MV-4-11 (cell line): ENCODE measurements at regions not wholly inside any gene's neighbourhood (a gene's known extent, or its start where the extent isn't known, plus 50 kb on each side); places are given as distances from the start of the nearest gene placed in this dataset.
A peak's percentile ranks its signal among the peaks of the same experiment; 100 is the strongest.

Experiments
- DNase-seq: peaks from one replicate; lab custom pipeline; 2025; lab: John Stamatoyannopoulos, UW

- no peak for DNase-seq
Observed at GRCh38 chr12:89992668-89993451, 284.2 kb upstream of the ATP2B1 start.

GRCh38 chr12:89991807-89992590 lies 283.4 kb upstream of the ATP2B1 start:
- peak; percentile 29 for DNase-seq

- DNase-seq: no peak
Observed at GRCh38 chr12:89988188-89988915, 279.7 kb upstream of the ATP2B1 start.

GRCh38 chr12:89985935-89986334 lies 277.3 kb upstream of the ATP2B1 start:
- no peak for DNase-seq

- no peak for DNase-seq
Observed at GRCh38 chr12:89984846-89985245, 276.2 kb upstream of the ATP2B1 start.

- DNase-seq: peak; percentile 13
Observed at GRCh38 chr12:89983622-89984021, 275.0 kb upstream of the ATP2B1 start.

GRCh38 chr12:89980236-89980635 lies 271.6 kb upstream of the ATP2B1 start:
- DNase-seq: peak; percentile 71

GRCh38 chr12:89977405-89978085 lies 268.9 kb upstream of the ATP2B1 start:
- no peak for DNase-seq

GRCh38 chr12:89976866-89977265 lies 268.2 kb upstream of the ATP2B1 start:
- no peak for DNase-seq

- DNase-seq: peak; percentile 6
Observed at GRCh38 chr12:89975574-89975973, 266.9 kb upstream of the ATP2B1 start.

GRCh38 chr12:89971880-89972279 lies 263.2 kb upstream of the ATP2B1 start:
- DNase-seq: no peak

- no peak for DNase-seq
Observed at GRCh38 chr12:89970722-89971121, 262.1 kb upstream of the ATP2B1 start.

- DNase-seq: no peak
Observed at GRCh38 chr12:89969093-89969492, 260.5 kb upstream of the ATP2B1 start.

GRCh38 chr12:89968151-89968700 lies 259.6 kb upstream of the ATP2B1 start:
- DNase-seq: peak; percentile 81

GRCh38 chr12:89966495-89967240 lies 258.0 kb upstream of the ATP2B1 start:
- no peak for DNase-seq

GRCh38 chr12:89965993-89966392 lies 257.4 kb upstream of the ATP2B1 start:
- DNase-seq: no peak

GRCh38 chr12:89962648-89963047 lies 254.0 kb upstream of the ATP2B1 start:
- DNase-seq: peak; percentile 8

GRCh38 chr12:89960607-89961394 lies 252.2 kb upstream of the ATP2B1 start:
- no peak for DNase-seq

GRCh38 chr12:89960011-89960507 lies 251.4 kb upstream of the ATP2B1 start:
- no peak for DNase-seq

- DNase-seq: no peak
Observed at GRCh38 chr12:89959179-89959578, 250.5 kb upstream of the ATP2B1 start.
